ENCODE measurements at regions not wholly inside any gene's neighbourhood (a gene's known extent, or its start where the extent isn't known, plus 50 kb on each side); places are given as distances from the start of the nearest gene placed in this dataset.

- Histone ChIP-seq H3K14ac (ENCODE audit: insufficient read length) (no peak overlapping the region), H2AK5ac (ENCODE audit: low read depth, low read length) (no peak overlapping the region), H3K56ac (replicated peaks; ENCODE audit: insufficient read length, low read depth, low read length) (no peak overlapping the region), H3K23me2 (ENCODE audit: low read depth, low read length) (no peaks in the 10 kb centered on the region), H3K79me1 (ENCODE audit: low read depth, low read length) (no peaks in the 10 kb centered on the region), H3K4me2 (ENCODE audit: insufficient read depth in 1 of 2, low read depth in 2 of 2, low read length in 2 of 2) (no peak overlapping the region), H4K91ac (replicated peaks; ENCODE audit: insufficient read length, low read length) (no peak overlapping the region), H3K9me3 (ENCODE audit: insufficient read depth in 2 of 2, low read depth in 1 of 2, low read length in 1 of 2) (peaks cover 6 to 13% of the 10 kb centered on the region in 2 experiments; a peak in 2 of 4 replicates), H3K4me3 (ENCODE audit: extremely low read depth in 1 of 4, insufficient read depth in 2 of 4, low read depth in 3 of 4, low read length in 4 of 4) (no peak overlapping the region), H3K27ac (ENCODE audit: low read depth, low read length) (no peak overlapping the region), H4K8ac (ENCODE audit: extremely low read depth, insufficient read depth, low read length) (no peak overlapping the region), H3K9ac (replicated peaks in 1 of 4; ENCODE audit: extremely low read depth in 1 of 4, low read depth in 3 of 4, low read length in 3 of 4) (no peak overlapping the region), H2BK5ac (ENCODE audit: low read depth, low read length) (no peak overlapping the region), H2BK20ac (ENCODE audit: low read length) (no peak overlapping the region), H2BK12ac (ENCODE audit: low read depth, low read length) (no peak overlapping the region), H3K4me1 (replicated peaks in 1 of 4; ENCODE audit: control insufficient read depth in 3 of 4, insufficient read depth in 4 of 4, low read length in 3 of 4) (no peaks in the 10 kb centered on the region), H4K5ac (ENCODE audit: insufficient read length, low read depth, low read length) (no peak overlapping the region), H4K20me1 (replicated peaks in 1 of 2; ENCODE audit: control insufficient read depth in 1 of 2, insufficient read depth in 2 of 2, low read length in 2 of 2) (no peaks in the 10 kb centered on the region), H2BK120ac (replicated peaks; ENCODE audit: low read depth, low read length) (no peak overlapping the region), H3K18ac (ENCODE audit: extremely low read depth, low read length) (no peak overlapping the region), H2AFZ (ENCODE audit: low read length) (no peak overlapping the region), H3K27me3 (replicated peaks in 1 of 4; ENCODE audit: control insufficient read depth in 3 of 4, extremely low read depth in 1 of 4, insufficient read depth in 3 of 4, low read length in 3 of 4) (no peaks in the 10 kb centered on the region), H2BK15ac (ENCODE audit: low read length) (no peak overlapping the region), H3K4ac (replicated peaks; ENCODE audit: insufficient read length, low read depth, low read length) (no peak overlapping the region), H3K23ac (ENCODE audit: insufficient read length) (no peak overlapping the region), H3K79me2 (ENCODE audit: control insufficient read depth in 1 of 2, insufficient read depth in 2 of 2, low read length in 2 of 2) (no peaks in the 10 kb centered on the region), H3K36me3 (ENCODE audit: control insufficient read depth in 2 of 4, insufficient read depth in 4 of 4, low read length in 3 of 4) (no peaks in the 10 kb centered on the region)
- FAIRE-seq = no peak
- no peak for DNase-seq (ENCODE audit: low read depth in 1 of 2, low spot score in 2 of 2)
- CTCF ChIA-PET (ENCODE audit: partially characterized antibody) = interaction anchor here (1.0 to 1.7 kb wide), 2 partner anchors 10 to 225 kb away, joined by 3 to 10 read pairs; no protein-coding TSS in a partner anchor
- 100% methylated on average over 2 of the region's 2 CpGs; no CpG with 5 or more reads in 1 of the 2 experiments for WGBS, 2 experiments (ENCODE audit: extremely low coverage in 1 of 2, insufficient coverage in 1 of 2, insufficient read length in 1 of 2, insufficient replicate concordance in 2 of 2, low coverage in 1 of 2, low lambda C conversion rate in 2 of 2, missing lambda C conversion rate in 1 of 2)
- POLR2A ChIA-PET (ENCODE audit: partially characterized antibody) = no interaction called here
- TF ChIP-seq POLR2AphosphoS5 (IDR thresholded peaks at IDR 0.05; ENCODE audit: low read depth, low read length) (no peak), GTF2F1 (IDR thresholded peaks at IDR 0.05; ENCODE audit: borderline replicate concordance, low read depth, low read length) (no peak), CBX5 (IDR thresholded peaks at IDR 0.05; ENCODE audit: low read depth, low read length) (no peak), RXRA (IDR thresholded peaks at IDR 0.05; ENCODE audit: insufficient read depth, low read depth, low read length) (no peak), SIN3A (conservative IDR thresholded peaks at IDR 0.05 in 1 of 2, IDR thresholded peaks at IDR 0.05 in 1 of 2; ENCODE audit: low read depth in 1 of 2, low read length in 2 of 2) (no peak), SIRT6 (IDR thresholded peaks at IDR 0.05; ENCODE audit: low read length) (no peak), NRF1 (IDR thresholded peaks at IDR 0.05; ENCODE audit: low read depth, low read length) (no peak), BACH1 (IDR thresholded peaks at IDR 0.05; ENCODE audit: low read length) (no peak), JUND (IDR thresholded peaks at IDR 0.05; ENCODE audit: low read length) (no peak), FOSL1 (IDR thresholded peaks at IDR 0.05; ENCODE audit: insufficient read depth, low read depth, low read length) (no peak), CEBPB (IDR thresholded peaks at IDR 0.05; ENCODE audit: low read depth, low read length) (no peak), PHF8 (conservative IDR thresholded peaks at IDR 0.05; ENCODE audit: low read depth, low read length) (no peak)
- TF ChIP-seq, protein P1, sequence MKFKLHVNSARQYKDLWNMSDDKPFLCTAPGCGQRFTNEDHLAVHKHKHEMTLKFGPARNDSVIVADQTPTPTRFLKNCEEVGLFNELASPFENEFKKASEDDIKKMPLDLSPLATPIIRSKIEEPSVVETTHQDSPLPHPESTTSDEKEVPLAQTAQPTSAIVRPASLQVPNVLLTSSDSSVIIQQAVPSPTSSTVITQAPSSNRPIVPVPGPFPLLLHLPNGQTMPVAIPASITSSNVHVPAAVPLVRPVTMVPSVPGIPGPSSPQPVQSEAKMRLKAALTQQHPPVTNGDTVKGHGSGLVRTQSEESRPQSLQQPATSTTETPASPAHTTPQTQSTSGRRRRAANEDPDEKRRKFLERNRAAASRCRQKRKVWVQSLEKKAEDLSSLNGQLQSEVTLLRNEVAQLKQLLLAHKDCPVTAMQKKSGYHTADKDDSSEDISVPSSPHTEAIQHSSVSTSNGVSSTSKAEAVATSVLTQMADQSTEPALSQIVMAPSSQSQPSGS (IDR thresholded peaks at IDR 0.05; ENCODE audit: low read length) = no peak
- TF ChIP-seq, protein P2, sequence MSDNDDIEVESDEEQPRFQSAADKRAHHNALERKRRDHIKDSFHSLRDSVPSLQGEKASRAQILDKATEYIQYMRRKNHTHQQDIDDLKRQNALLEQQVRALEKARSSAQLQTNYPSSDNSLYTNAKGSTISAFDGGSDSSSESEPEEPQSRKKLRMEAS (IDR thresholded peaks at IDR 0.05) = no peak
Measured at GRCh38 chr4:143784567-143784966, 84.1 kb upstream of the FREM3 start.

Measured in H1 (cell line).